PFSK-1 (cell line): ENCODE measurements at regions not wholly inside any gene's neighbourhood (a gene's known extent, or its start where the extent isn't known, plus 50 kb on each side); places are given as distances from the start of the nearest gene placed in this dataset.

Experiments used
- POLR2AphosphoS5 ChIP-seq: IDR thresholded peaks from 2 replicates; pipeline ENCODE4 v1.6.1; 2012; ENCODE audit warnings: low read depth, mild to moderate bottlenecking, control low read depth, low read length, moderate library complexity
- REST ChIP-seq, 2 experiments: IDR thresholded peaks; 2 replicates each; pipeline versions ENCODE4 v1.6.1 to v1.8.0; 2011 to 2012; ENCODE audit warnings: low read depth in 2 of 2, low read length in 2 of 2, control low read depth in 1 of 2, inconsistent platforms in 1 of 2, mild to moderate bottlenecking in 1 of 2, moderate library complexity in 1 of 2; ENCODE audit not compliant: insufficient read depth in 1 of 2
- SIN3A ChIP-seq: IDR thresholded peaks from 2 replicates; pipeline ENCODE4 v1.6.1; 2012; ENCODE audit warnings: mild to moderate bottlenecking, low read length, moderate library complexity, borderline replicate concordance; ENCODE audit not compliant: insufficient read depth

GRCh38 chr10:124164264-124164663 lies 70.9 kb upstream of the CHST15 start:
- TF ChIP-seq SIN3A (no peak), REST (IDR thresholded peaks at IDR 0.05; ENCODE audit: insufficient read depth in 1 of 2, low read depth in 2 of 2, low read length in 2 of 2) (no peak), POLR2AphosphoS5 (no peak)
